ENCODE measurements at regions not wholly inside any gene's neighbourhood (a gene's known extent, or its start where the extent isn't known, plus 50 kb on each side); places are given as distances from the start of the nearest gene placed in this dataset.

- Mint-ChIP-seq H3K36me3 (ENCODE audit: insufficient read depth) (no peaks in the 10 kb centered on the region), H3K27me3 (no peaks in the 10 kb centered on the region), H3K27ac (no peak overlapping the region), H3K4me3 (ENCODE audit: low read depth) (no peak overlapping the region), H3K9me3 (ENCODE audit: low read depth) (no peaks in the 10 kb centered on the region), H3K4me1 (ENCODE audit: low read depth) (no peaks in the 10 kb centered on the region)
- DNase-seq (ENCODE audit: low spot score, unreplicated experiment): no peak
- TF ChIP-seq, protein P1, sequence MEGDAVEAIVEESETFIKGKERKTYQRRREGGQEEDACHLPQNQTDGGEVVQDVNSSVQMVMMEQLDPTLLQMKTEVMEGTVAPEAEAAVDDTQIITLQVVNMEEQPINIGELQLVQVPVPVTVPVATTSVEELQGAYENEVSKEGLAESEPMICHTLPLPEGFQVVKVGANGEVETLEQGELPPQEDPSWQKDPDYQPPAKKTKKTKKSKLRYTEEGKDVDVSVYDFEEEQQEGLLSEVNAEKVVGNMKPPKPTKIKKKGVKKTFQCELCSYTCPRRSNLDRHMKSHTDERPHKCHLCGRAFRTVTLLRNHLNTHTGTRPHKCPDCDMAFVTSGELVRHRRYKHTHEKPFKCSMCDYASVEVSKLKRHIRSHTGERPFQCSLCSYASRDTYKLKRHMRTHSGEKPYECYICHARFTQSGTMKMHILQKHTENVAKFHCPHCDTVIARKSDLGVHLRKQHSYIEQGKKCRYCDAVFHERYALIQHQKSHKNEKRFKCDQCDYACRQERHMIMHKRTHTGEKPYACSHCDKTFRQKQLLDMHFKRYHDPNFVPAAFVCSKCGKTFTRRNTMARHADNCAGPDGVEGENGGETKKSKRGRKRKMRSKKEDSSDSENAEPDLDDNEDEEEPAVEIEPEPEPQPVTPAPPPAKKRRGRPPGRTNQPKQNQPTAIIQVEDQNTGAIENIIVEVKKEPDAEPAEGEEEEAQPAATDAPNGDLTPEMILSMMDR (IDR thresholded peaks at IDR 0.05; ENCODE audit: unreplicated experiment): no peak
These were observed 735.9 kb downstream of the NCAM2 start for GRCh38 chr21:21734088-21734487.

- Mint-ChIP-seq H3K4me1 (ENCODE audit: low read depth) (no peaks in the 10 kb centered on the region), H3K36me3 (ENCODE audit: insufficient read depth) (no peaks in the 10 kb centered on the region), H3K27me3 (no peaks in the 10 kb centered on the region), H3K4me3 (ENCODE audit: low read depth) (no peak overlapping the region), H3K27ac (no peak overlapping the region), H3K9me3 (ENCODE audit: low read depth) (no peaks in the 10 kb centered on the region)
- TF ChIP-seq, protein P1 (IDR thresholded peaks at IDR 0.05; ENCODE audit: unreplicated experiment): no peak
- no peak for DNase-seq (ENCODE audit: low spot score, unreplicated experiment)
These were observed 739.0 kb downstream of the NCAM2 start for GRCh38 chr21:21737186-21737585.

DNA sequence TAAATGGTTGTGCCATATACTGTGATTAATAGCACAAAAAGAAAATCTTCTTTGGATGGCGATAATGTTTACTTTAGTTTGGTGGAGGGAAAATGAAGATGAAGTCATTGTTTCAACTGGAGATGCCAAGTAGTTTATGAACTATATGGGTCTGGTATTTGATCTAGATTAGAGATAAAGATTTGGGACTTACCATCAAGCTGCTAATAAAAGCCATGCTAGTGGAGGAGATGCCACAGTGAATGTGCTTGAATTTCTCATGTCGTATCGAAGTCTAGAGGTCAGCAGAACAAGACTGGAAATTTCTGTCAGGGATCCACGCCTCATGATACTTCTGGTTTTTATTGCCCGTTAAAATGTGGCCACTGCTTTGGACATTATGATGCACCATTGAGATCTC, 742.0 kb downstream of the NCAM2 start:
- no peak for DNase-seq (ENCODE audit: low spot score, unreplicated experiment)
- TF ChIP-seq, protein P1 (IDR thresholded peaks at IDR 0.05; ENCODE audit: unreplicated experiment): no peak
- Mint-ChIP-seq H3K27me3 (no peaks in the 10 kb centered on the region), H3K36me3 (ENCODE audit: insufficient read depth) (no peaks in the 10 kb centered on the region), H3K4me1 (ENCODE audit: low read depth) (no peaks in the 10 kb centered on the region), H3K27ac (no peak overlapping the region), H3K9me3 (ENCODE audit: low read depth) (peaks cover 7% of the 10 kb centered on the region), H3K4me3 (ENCODE audit: low read depth) (no peak overlapping the region)

DNA sequence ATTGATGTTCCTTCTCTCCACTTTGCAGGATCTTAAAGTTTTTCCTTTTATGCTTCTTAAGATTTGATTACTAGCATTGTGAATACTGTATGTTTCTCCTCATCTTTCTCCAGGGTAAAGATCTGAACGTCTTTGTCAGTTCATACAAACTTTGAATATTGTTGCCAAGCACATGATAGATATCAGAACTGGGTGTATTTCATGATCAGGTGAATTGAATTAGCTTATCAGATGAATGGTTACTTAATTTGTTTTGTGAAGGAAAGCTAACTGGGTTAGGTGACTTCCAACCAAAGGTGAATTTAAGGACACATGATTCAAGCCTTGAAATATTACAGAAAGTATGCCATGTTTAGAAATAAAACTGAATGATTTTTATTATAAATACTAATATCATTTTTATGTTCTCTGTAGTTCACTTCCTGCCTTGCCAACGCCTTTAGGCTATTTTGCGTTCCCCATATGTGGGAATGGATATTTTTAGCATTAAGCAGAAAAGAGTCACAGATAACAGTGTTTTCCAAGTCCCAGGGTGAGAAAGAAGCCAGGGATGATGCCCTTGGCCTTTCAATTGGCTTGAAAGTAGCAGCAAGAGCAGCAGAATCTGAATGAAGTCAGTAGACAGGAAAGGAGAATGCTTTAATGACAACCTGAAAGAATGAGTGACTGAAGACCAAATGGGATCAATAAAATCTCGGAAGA, 752.1 kb downstream of the NCAM2 start:
- Mint-ChIP-seq H3K9me3 (ENCODE audit: low read depth) (peaks cover 2% of the 10 kb centered on the region), H3K4me1 (ENCODE audit: low read depth) (peaks cover 2% of the 10 kb centered on the region)

DNA sequence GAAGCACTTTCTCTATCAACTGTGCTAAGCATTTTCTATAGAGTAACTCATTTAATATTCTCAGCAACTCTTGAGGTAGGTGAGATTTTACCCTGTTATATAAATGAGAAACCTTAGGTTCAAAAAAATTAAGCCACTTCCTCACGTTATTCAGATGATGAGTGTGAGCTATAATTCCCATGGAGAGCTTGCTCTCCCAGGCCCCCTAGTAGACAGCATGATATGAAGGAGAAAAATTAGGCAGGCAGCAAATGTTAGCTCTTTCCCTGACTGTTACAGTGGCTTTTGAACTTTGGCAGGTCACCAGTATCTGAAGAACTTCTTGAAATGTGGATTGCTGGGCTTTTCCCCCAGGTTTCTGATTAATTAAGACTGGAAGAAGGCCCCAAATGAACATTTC, 753.1 kb downstream of the NCAM2 start:
- TF ChIP-seq, protein P1 (IDR thresholded peaks at IDR 0.05; ENCODE audit: unreplicated experiment): no peak
- H3K27ac Mint-ChIP-seq: no peak overlapping the region
- H3K9me3 Mint-ChIP-seq (ENCODE audit: low read depth): no peaks in the 10 kb centered on the region
- H3K36me3 Mint-ChIP-seq (ENCODE audit: insufficient read depth): no peaks in the 10 kb centered on the region
- H3K4me1 Mint-ChIP-seq (ENCODE audit: low read depth): peaks cover 2% of the 10 kb centered on the region
- no peak overlapping the region for H3K4me3 Mint-ChIP-seq (ENCODE audit: low read depth)
- H3K27me3 Mint-ChIP-seq: no peaks in the 10 kb centered on the region
- DNase-seq (ENCODE audit: low spot score, unreplicated experiment): no peak

More for the DNA sequence above, 752.1 kb downstream of the NCAM2 start:
- no peak overlapping the region for H3K27ac Mint-ChIP-seq
- no peaks in the 10 kb centered on the region for H3K36me3 Mint-ChIP-seq (ENCODE audit: insufficient read depth)
- TF ChIP-seq, protein P1 (IDR thresholded peaks at IDR 0.05; ENCODE audit: unreplicated experiment): no peak
- H3K27me3 Mint-ChIP-seq: no peaks in the 10 kb centered on the region
- H3K4me3 Mint-ChIP-seq (ENCODE audit: low read depth): no peak overlapping the region
- DNase-seq (ENCODE audit: low spot score, unreplicated experiment): no peak

Data from progenitor cell of endocrine pancreas (in vitro differentiated cells).